Natural killer cell (primary cell): ENCODE measurements at regions not wholly inside any gene's neighbourhood (a gene's known extent, or its start where the extent isn't known, plus 50 kb on each side); places are given as distances from the start of the nearest gene placed in this dataset.

ENCODE experiments used
- ATAC-seq, 3 donors: fragments of 150-1000 bp in 2 of 3; fragments of 200-7000 bp in 1 of 3; cut with Tn5 transposase; 1 replicate in 1 of 3; 2 replicates in 2 of 3; pipeline ENCODE4 v1.10.0; 2021; ENCODE audit warnings: mild to moderate bottlenecking in 2 of 3, moderate library complexity in 2 of 3
- DNase-seq, 2 donors: peaks; one replicate each; pipeline versions ENCODE4 v3.0.0 to v3.0.0-alpha.2; 2013 to 2021; ENCODE audit warnings: mixed read lengths in 1 of 2
- H3K27ac ChIP-seq: one replicate; pipeline ENCODE4 v1.5.1; 2013; ENCODE audit warnings: mild to moderate bottlenecking, low read length
- H3K27me3 ChIP-seq: one replicate; pipeline ENCODE4 v1.6.1; 2013; ENCODE audit warnings: low read length; ENCODE audit not compliant: control insufficient read depth, insufficient read depth
- H3K36me3 ChIP-seq: one replicate; pipeline ENCODE4 v1.6.1; 2013; ENCODE audit warnings: low read length; ENCODE audit not compliant: control insufficient read depth, insufficient read depth
- H3K4me1 ChIP-seq: one replicate; pipeline ENCODE4 v1.6.1; 2013; ENCODE audit warnings: low read length; ENCODE audit not compliant: control insufficient read depth, insufficient read depth
- H3K4me3 ChIP-seq: one replicate; pipeline ENCODE4 v1.5.1; 2013; ENCODE audit warnings: low read length
- H3K9me3 ChIP-seq: one replicate; pipeline ENCODE4 v1.6.1; 2013; ENCODE audit warnings: low read length; ENCODE audit not compliant: control insufficient read depth, insufficient read depth
- H3K27ac Mint-ChIP-seq, 2 donors: one replicate each; pipeline ENCODE4 v1.8.0; 2022; ENCODE audit warnings: mild to moderate bottlenecking in 2 of 2, mixed read lengths in 2 of 2, moderate library complexity in 1 of 2
- H3K27me3 Mint-ChIP-seq, 2 donors: one replicate each; pipeline ENCODE4 v1.8.0; 2022; ENCODE audit warnings: low read depth in 2 of 2, mixed read lengths in 2 of 2
- H3K36me3 Mint-ChIP-seq: one replicate; pipeline ENCODE4 v1.8.0; 2022; ENCODE audit warnings: mixed read lengths
- H3K4me1 Mint-ChIP-seq, 2 donors: one replicate each; pipeline ENCODE4 v1.8.0; 2022; ENCODE audit warnings: mixed read lengths in 2 of 2
- H3K4me3 Mint-ChIP-seq: one replicate; pipeline ENCODE4 v1.8.0; 2022; ENCODE audit warnings: mild to moderate bottlenecking, moderate library complexity, mixed read lengths
- H3K9me3 Mint-ChIP-seq, 2 donors: one replicate each; pipeline ENCODE4 v1.8.0; 2022; ENCODE audit warnings: mixed read lengths in 2 of 2
- CTCF ChIP-seq: fragments of 200-600 bp; IDR thresholded peaks from one replicate; pipeline ENCODE4 v1.8.0; 2022; ENCODE audit warnings: antibody characterized with exemption
- WGBS: methylation state at CpG from one replicate; pipeline ENCODE4 v1.1.7; 2013; ENCODE audit warnings: missing lambda C conversion rate; ENCODE audit not compliant: insufficient coverage; 5-methylcytosine and 5-hydroxymethylcytosine counted together
- intact Hi-C: fragments of 100-400 bp; cut with micrococcal nuclease; formaldehyde crosslinking; loops from one replicate; pipeline ENCODE4 v1.14.2; 2022

- no peak for TF ChIP-seq CTCF
- Mint-ChIP-seq H3K27me3 (no peaks in the 10 kb centered on the region), H3K9me3 (peaks cover 6 to 11% of the 10 kb centered on the region in 2 donors), H3K27ac (no peak overlapping the region), H3K4me3 (no peak overlapping the region), H3K36me3 (no peaks in the 10 kb centered on the region), H3K4me1 (no peaks in the 10 kb centered on the region)
- intact Hi-C loops, result no loop called here
- no peak overlapping the region for H3K27ac ChIP-seq
- H3K9me3 ChIP-seq, result no peaks in the 10 kb centered on the region
- H3K27me3 ChIP-seq, result no peaks in the 10 kb centered on the region
- no peaks in the 10 kb centered on the region for H3K4me1 ChIP-seq
- WGBS, result no CpG with 5 or more reads among the region's 1 CpG
- H3K36me3 ChIP-seq, result no peaks in the 10 kb centered on the region
- H3K4me3 ChIP-seq, result no peak overlapping the region
- DNase-seq (no peak), ATAC-seq (no peak)
Measured at GRCh38 chr4:126798214-126798613, 834.5 kb upstream of the INTU start.

- H3K36me3 ChIP-seq, result no peaks in the 10 kb centered on the region
- DNase-seq (no peak), ATAC-seq (no peak)
- H3K4me1 ChIP-seq, result no peaks in the 10 kb centered on the region
- WGBS, result 81% methylated on average over 2 of the region's 2 CpGs
- no peak overlapping the region for H3K27ac Mint-ChIP-seq
- H3K9me3 ChIP-seq, result no peaks in the 10 kb centered on the region
- no peak overlapping the region for H3K4me3 Mint-ChIP-seq
- peaks cover 6 to 14% of the 10 kb centered on the region in 2 donors for H3K9me3 Mint-ChIP-seq
- intact Hi-C loops, result no loop called here
- H3K36me3 Mint-ChIP-seq, result no peaks in the 10 kb centered on the region
- H3K27me3 ChIP-seq, result no peaks in the 10 kb centered on the region
- H3K4me1 Mint-ChIP-seq, result no peaks in the 10 kb centered on the region
- no peaks in the 10 kb centered on the region for H3K27me3 Mint-ChIP-seq
- no peak overlapping the region for H3K4me3 ChIP-seq
- no peak overlapping the region for H3K27ac ChIP-seq
- no peak for TF ChIP-seq CTCF
Measured at GRCh38 chr4:126799416-126799815, 833.3 kb upstream of the INTU start.

GRCh38 chr4:126799971-126800574, 832.7 kb upstream of the INTU start:
- no peak for TF ChIP-seq CTCF
- Histone ChIP-seq H3K27ac (no peak overlapping the region), H3K4me1 (no peaks in the 10 kb centered on the region), H3K36me3 (no peaks in the 10 kb centered on the region), H3K27me3 (no peaks in the 10 kb centered on the region), H3K4me3 (no peak overlapping the region), H3K9me3 (no peaks in the 10 kb centered on the region)
- no peak overlapping the region for H3K4me3 Mint-ChIP-seq
- WGBS, result 81% methylated on average over 5 of the region's 5 CpGs
- intact Hi-C loops, result no loop called here
- peaks cover 9 to 14% of the 10 kb centered on the region in 2 donors for H3K9me3 Mint-ChIP-seq
- no peaks in the 10 kb centered on the region for H3K27me3 Mint-ChIP-seq
- H3K36me3 Mint-ChIP-seq, result no peaks in the 10 kb centered on the region
- H3K4me1 Mint-ChIP-seq, result no peaks in the 10 kb centered on the region
- H3K27ac Mint-ChIP-seq, result no peak overlapping the region
- ATAC-seq, result no peak
- DNase-seq, result no peak

GRCh38 chr4:126800575-126801141, 832.1 kb upstream of the INTU start:
- Histone ChIP-seq H3K36me3 (no peaks in the 10 kb centered on the region), H3K4me3 (no peak overlapping the region), H3K4me1 (no peaks in the 10 kb centered on the region), H3K9me3 (no peaks in the 10 kb centered on the region), H3K27ac (no peak overlapping the region), H3K27me3 (no peaks in the 10 kb centered on the region)
- Mint-ChIP-seq H3K27me3 (no peaks in the 10 kb centered on the region), H3K4me1 (no peaks in the 10 kb centered on the region), H3K4me3 (no peak overlapping the region), H3K9me3 (peaks cover 12 to 17% of the 10 kb centered on the region in 2 donors), H3K36me3 (no peaks in the 10 kb centered on the region), H3K27ac (no peak overlapping the region)
- intact Hi-C loops, result no loop called here
- WGBS, result no CpG with 5 or more reads among the region's 3 CpGs
- TF ChIP-seq CTCF, result no peak
- ATAC-seq, result no peak
- no peak for DNase-seq
